ENCODE measurements at regions not wholly inside any gene's neighbourhood (a gene's known extent, or its start where the extent isn't known, plus 50 kb on each side); places are given as distances from the start of the nearest gene placed in this dataset.

DNA sequence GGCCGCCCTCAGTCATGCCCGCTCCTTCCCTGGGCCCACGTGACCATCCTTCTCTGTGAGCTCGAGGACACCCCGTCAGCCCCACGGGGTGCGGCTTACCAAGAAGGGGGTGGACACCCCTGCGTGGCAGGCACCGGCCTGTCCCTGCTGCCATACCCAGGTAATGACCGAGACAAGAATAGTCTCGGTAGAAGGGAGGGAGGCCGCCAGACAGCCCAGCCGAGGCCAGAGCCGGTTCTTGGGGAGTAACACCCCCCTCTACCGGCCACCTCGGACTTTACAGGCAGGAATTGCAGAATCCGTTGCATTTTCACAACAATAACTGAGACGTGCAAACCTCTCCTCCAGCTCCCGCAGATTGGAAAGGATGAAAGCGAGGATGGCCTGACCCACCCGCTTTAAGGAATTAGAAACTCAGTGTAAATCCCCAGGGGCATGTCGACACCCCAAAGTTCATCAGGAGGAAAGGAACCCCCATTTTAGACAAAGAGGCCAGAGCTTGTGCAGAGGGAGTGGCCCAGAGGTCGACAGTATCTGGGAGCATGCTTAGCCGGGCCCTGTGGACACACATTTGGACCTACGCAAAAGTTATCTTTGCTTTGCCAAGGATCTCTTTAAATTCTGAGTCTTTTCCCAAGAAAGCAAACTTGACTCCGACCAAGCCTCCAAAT is 60.1 kb upstream of the GLI2 start:
- FAIRE-seq (peak; percentile 94), DNase-seq (ENCODE audit: low spot score) (peak; percentile 50), ATAC-seq (peak; percentile 68)
- H3K9me3 ChIP-seq (ENCODE audit: low read length): no peaks in the 10 kb centered on the region
- no TSS peak for BruUV-seq (replicated peaks)
- H3K27me3 ChIP-seq (ENCODE audit: control insufficient read depth in 1 of 2, insufficient read depth in 2 of 2, low read length in 2 of 2): peaks cover 6 to 78% of the 10 kb centered on the region in 2 experiments; a peak in 3 of 5 replicates
- H3K9ac ChIP-seq (ENCODE audit: insufficient read depth, low read depth, low read length): no peak overlapping the region
- ChIA-PET POLR2A (no interaction called here), CTCF (ENCODE audit: low intra/inter-chr PET ratio, low total read pairs) (interaction anchor here (1.1 to 2.1 kb wide), 4 partner anchors 238 to 370 kb away, joined by 3 to 18 read pairs (median 8); no protein-coding TSS in a partner anchor)
- H3K4me1 ChIP-seq (ENCODE audit: insufficient read depth, low read length): peaks cover 5% of the 10 kb centered on the region; the same call in 1 of the 2 replicates
- no peak overlapping the region for H2AFZ ChIP-seq (ENCODE audit: low read length)
- H3K27ac ChIP-seq (ENCODE audit: extremely low read length, insufficient read depth, low read length): no peak overlapping the region
- H3K4me3 ChIP-seq (replicated peaks in 1 of 3; ENCODE audit: insufficient read depth in 1 of 3, low read depth in 2 of 3, low read length in 3 of 3): no peak overlapping the region
- no peak overlapping the region for H3K4me2 ChIP-seq (ENCODE audit: low read depth, low read length)
- intact Hi-C loops (cut with micrococcal nuclease; ENCODE audit: unreplicated experiment): loop anchor here (1.0 to 10.0 kb wide), 5 partner anchors 123 to 361 kb away; no protein-coding TSS in a partner anchor
- H3K36me3 ChIP-seq (replicated peaks in 1 of 2; ENCODE audit: control insufficient read depth in 1 of 2, insufficient read depth in 2 of 2, low read length in 2 of 2): no peaks in the 10 kb centered on the region
- no peaks in the 10 kb centered on the region; the same call in 1 of the 2 replicates for H4K20me1 ChIP-seq (ENCODE audit: insufficient read depth, low read length)
- no peaks in the 10 kb centered on the region for H3K79me2 ChIP-seq (ENCODE audit: insufficient read depth, low read length)
- in situ Hi-C loops (cut with HindIII; ENCODE audit: extremely low pct_ligation_motif_present, low pct_unique_long_range_greater_than_20kb): loop anchor here (5.0 to 10.0 kb wide), 2 partner anchors 121 to 333 kb away; no protein-coding TSS in a partner anchor
- WGBS (ENCODE audit: low lambda C conversion rate): 24% methylated on average over 26 of the region's 26 CpGs
- TF ChIP-seq, protein P1, sequence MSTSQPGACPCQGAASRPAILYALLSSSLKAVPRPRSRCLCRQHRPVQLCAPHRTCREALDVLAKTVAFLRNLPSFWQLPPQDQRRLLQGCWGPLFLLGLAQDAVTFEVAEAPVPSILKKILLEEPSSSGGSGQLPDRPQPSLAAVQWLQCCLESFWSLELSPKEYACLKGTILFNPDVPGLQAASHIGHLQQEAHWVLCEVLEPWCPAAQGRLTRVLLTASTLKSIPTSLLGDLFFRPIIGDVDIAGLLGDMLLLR (CRISPR knock-in tag; IDR thresholded peaks at IDR 0.05): no peak
- peak; percentile 18; the same call in 1 of the 2 replicates for TF ChIP-seq ZFY (CRISPR knock-in tag; IDR thresholded peaks at IDR 0.05)
- TF ChIP-seq, protein P2, sequence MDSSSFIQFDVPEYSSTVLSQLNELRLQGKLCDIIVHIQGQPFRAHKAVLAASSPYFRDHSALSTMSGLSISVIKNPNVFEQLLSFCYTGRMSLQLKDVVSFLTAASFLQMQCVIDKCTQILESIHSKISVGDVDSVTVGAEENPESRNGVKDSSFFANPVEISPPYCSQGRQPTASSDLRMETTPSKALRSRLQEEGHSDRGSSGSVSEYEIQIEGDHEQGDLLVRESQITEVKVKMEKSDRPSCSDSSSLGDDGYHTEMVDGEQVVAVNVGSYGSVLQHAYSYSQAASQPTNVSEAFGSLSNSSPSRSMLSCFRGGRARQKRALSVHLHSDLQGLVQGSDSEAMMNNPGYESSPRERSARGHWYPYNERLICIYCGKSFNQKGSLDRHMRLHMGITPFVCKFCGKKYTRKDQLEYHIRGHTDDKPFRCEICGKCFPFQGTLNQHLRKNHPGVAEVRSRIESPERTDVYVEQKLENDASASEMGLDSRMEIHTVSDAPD (CRISPR knock-in tag; IDR thresholded peaks at IDR 0.05): no peak
- TF ChIP-seq, protein P3, sequence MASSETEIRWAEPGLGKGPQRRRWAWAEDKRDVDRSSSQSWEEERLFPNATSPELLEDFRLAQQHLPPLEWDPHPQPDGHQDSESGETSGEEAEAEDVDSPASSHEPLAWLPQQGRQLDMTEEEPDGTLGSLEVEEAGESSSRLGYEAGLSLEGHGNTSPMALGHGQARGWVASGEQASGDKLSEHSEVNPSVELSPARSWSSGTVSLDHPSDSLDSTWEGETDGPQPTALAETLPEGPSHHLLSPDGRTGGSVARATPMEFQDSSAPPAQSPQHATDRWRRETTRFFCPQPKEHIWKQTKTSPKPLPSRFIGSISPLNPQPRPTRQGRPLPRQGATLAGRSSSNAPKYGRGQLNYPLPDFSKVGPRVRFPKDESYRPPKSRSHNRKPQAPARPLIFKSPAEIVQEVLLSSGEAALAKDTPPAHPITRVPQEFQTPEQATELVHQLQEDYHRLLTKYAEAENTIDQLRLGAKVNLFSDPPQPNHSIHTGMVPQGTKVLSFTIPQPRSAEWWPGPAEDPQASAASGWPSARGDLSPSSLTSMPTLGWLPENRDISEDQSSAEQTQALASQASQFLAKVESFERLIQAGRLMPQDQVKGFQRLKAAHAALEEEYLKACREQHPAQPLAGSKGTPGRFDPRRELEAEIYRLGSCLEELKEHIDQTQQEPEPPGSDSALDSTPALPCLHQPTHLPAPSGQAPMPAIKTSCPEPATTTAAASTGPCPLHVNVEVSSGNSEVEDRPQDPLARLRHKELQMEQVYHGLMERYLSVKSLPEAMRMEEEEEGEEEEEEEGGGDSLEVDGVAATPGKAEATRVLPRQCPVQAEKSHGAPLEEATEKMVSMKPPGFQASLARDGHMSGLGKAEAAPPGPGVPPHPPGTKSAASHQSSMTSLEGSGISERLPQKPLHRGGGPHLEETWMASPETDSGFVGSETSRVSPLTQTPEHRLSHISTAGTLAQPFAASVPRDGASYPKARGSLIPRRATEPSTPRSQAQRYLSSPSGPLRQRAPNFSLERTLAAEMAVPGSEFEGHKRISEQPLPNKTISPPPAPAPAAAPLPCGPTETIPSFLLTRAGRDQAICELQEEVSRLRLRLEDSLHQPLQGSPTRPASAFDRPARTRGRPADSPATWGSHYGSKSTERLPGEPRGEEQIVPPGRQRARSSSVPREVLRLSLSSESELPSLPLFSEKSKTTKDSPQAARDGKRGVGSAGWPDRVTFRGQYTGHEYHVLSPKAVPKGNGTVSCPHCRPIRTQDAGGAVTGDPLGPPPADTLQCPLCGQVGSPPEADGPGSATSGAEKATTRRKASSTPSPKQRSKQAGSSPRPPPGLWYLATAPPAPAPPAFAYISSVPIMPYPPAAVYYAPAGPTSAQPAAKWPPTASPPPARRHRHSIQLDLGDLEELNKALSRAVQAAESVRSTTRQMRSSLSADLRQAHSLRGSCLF (CRISPR knock-in tag; IDR thresholded peaks at IDR 0.05; ENCODE audit: borderline replicate concordance): no peak
- TF ChIP-seq, protein P4, sequence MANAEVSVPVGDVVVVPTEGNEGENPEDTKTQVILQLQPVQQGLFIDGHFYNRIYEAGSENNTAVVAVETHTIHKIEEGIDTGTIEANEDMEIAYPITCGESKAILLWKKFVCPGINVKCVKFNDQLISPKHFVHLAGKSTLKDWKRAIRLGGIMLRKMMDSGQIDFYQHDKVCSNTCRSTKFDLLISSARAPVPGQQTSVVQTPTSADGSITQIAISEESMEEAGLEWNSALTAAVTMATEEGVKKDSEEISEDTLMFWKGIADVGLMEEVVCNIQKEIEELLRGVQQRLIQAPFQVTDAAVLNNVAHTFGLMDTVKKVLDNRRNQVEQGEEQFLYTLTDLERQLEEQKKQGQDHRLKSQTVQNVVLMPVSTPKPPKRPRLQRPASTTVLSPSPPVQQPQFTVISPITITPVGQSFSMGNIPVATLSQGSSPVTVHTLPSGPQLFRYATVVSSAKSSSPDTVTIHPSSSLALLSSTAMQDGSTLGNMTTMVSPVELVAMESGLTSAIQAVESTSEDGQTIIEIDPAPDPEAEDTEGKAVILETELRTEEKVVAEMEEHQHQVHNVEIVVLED (CRISPR knock-in tag; IDR thresholded peaks at IDR 0.05; ENCODE audit: borderline replicate concordance): no peak
- no peak for TF ChIP-seq ZNF781 (CRISPR knock-in tag; IDR thresholded peaks at IDR 0.05; ENCODE audit: borderline replicate concordance, not compliant biosample characterization)
- TF ChIP-seq RXRA (CRISPR knock-in tag; IDR thresholded peaks at IDR 0.05): no peak
- no peak for TF ChIP-seq SIX1 (CRISPR knock-in tag; IDR thresholded peaks at IDR 0.05; ENCODE audit: borderline replicate concordance)
- TF ChIP-seq ZSCAN22 (CRISPR knock-in tag; IDR thresholded peaks at IDR 0.05): no peak
- no peak for TF ChIP-seq ZNF543 (CRISPR knock-in tag; IDR thresholded peaks at IDR 0.05)
- TF ChIP-seq RBM22 (optimal IDR thresholded peaks at IDR 0.05; ENCODE audit: low read length): no peak
- TF ChIP-seq PPARG (CRISPR knock-in tag; conservative IDR thresholded peaks at IDR 0.05): no peak
